Hindlimb muscle (tissue), 1 donor: ENCODE measurements at regions not wholly inside any gene's neighbourhood (a gene's known extent, or its start where the extent isn't known, plus 50 kb on each side); places are given as distances from the start of the nearest gene placed in this dataset.

Source experiments
- DNase-seq: peaks from one replicate; pipeline ENCODE4 v3.0.0-alpha.2; 2013

DNA sequence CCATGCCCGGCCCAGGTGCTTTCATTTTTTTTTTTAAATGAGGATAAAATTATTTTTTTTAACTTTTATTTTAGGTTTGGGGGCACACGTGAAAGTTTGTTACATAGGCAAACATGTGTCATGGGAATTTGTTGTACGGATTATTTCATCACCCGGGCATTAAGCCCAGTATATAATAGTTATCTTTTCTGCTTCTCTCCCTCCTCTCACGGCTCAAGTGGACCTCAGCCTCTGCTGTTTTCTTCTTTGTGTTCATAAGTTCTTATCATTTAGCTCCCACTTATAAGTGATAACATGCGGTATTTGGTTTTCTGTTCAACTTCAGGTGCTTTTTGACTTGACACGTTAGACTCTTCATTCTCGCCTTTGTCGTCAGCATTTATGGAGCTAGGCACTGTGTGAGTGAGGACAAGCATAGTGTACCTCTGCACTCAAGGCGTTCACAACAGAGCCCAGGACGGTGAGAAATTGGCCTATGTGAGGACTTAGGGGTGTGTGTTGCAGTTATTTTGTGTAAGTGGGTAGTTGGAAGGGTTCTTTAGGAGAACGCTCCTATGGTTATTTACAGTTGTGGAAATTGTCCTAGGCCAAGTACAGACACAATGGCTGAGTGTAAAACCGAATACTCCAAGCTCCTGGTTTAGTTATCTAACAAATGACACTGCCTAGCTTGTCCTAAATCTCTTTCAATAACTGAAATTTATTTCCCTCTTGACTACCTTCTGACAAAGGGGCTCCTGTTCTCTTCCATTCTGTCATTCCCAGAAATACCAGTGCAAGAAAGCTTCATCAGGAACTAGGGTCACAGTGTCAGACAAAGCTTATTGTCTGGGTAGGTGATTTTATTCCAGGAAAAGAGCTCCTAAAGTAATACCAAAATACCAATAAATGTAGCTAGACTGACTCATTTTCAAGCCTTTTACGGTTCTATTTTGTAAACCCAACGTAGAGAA is 200.5 kb upstream of the PRICKLE1 start:
- DNase-seq: no peak

DNA sequence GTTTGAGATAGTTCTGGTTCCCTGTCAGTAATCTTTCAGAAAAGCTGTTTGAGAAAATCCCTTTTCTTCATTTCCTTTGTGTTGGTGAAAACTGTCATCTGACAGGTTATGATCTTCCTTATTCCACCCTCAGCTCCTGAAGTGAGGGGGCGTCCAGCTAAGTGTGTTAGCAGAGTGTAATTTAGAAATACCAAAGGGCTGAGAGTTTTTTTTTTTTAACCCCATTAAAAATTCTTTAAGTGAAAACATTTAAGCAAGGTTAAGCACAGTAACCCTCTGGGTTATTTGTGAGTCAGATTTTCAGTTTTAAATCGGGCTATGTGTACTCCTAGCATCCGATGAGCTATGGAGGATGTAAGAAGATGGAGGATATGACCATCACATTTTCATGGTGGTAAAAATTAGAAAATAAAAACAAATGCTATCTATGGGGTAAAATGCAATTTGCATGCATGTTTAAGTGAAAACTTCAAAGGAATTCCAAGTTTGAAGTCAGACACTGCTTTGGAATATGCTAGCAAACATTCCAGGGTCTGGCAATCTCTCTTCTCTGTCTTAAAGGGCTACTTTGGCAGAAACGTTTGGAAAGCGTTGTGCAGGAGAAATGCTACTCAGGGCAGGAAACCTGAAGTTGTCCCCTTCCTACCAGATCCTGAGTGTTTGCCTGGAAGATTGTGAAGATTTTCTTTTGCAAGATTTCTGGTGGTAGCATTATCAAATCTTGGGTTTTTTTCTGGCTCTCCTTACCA is 197.0 kb upstream of the PRICKLE1 start:
- DNase-seq: no peak

DNA sequence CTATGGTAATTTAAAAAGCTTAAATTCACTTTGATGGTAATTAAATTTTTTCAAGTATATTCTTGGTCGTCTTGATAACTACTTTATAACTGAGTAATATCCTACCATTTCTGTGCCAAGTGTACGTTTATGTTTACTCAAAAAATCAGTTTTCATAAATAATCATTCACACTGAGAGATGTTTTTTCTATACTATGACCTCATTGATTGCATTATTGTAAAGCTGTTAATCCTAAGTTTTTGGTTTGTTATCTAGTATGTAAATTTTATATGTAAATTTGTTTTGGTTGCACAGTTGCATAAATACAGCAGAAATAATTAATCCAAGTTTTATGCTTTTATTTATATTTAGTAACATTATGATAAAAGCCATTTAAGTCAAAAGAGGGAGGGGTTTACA is 196.4 kb upstream of the PRICKLE1 start:
- DNase-seq: no peak

DNA sequence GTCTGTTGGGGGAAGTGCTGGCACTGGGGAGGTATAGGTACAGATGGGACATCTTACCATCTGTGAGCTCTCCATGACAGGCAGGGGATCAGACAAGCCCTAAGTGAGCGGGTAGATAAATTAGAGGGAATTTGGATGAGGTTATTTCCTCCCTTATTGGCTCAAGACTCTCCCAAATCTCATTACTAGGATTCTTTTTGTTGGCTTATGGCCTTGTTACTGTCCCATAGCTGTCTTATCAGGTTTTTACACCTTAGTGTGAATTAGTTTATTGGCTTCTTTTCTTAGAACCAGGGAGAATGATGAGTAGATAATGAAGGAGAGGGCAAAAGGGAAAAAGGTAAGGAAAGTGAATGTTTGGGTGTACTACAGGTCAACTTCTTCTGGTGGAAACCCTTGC is 191.1 kb upstream of the PRICKLE1 start:
- DNase-seq: no peak

DNA sequence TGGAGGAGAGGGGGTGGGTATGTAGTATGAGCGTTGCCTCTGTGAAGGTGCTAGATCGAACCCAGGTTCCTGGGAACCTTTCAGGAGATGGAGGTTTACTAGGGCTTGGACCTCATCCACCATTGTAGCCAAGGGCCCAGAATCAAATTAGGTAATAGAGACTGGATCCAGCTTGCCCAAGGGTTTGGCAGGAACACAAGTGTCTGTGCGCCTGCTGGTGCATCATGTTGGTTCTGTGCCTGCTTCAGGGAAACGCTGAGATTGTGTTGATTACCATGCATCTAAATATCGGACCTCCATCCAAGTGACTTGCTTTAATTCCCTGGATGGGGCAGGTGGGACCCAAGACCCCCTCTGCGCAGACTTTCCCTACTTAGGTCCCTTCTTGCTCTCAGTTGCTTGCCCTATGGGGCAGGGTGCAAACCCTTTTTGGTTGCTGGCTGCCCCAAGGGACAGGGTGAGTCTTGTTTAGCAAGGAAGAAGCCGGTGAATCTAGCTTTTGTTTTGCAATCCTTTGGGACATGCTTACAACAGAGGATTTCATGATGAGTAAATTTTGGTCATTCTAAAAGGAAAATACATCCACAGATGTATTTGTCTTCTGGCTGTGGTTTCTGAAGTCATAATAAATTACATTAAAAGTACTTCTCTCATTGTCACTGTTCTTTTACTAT is 189.8 kb upstream of the PRICKLE1 start:
- no peak for DNase-seq

DNA sequence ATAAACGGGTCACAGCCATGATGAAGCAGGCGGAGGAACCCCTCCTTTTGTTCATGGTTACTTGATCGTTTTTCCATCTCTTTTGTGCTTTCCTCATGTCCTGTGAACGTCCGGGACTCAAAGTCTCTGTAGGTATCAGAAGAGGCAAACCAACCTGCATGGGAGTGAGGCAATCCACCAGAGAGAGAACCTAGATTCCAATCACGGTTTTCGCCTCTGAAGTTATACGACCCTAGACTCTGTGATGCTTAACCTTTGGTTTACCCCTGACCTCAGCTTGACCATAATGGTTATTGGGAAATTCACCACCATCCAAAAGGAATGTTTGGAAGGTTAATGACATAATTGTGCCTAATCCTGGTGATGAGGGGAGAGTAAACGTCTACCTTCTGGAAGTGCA is 186.8 kb upstream of the PRICKLE1 start:
- no peak for DNase-seq

DNA sequence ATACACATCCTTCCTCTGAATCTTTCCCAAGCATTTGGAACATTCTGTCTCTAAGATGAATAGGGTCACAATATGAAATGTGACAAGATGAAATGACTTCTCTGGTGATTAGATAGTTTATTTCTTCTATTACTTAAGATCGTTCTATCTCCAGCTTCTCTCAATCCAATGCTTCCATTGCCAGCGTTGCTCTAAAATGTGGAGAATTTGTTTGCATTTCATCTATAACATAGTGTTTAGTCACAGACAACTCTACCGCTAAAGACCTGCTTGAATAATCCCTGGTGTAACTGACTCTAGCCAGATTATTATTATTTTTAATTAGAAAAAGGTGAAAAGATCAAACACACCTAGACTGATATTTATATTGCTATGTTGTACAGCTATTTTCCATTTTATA is 184.7 kb upstream of the PRICKLE1 start:
- DNase-seq: no peak

DNA sequence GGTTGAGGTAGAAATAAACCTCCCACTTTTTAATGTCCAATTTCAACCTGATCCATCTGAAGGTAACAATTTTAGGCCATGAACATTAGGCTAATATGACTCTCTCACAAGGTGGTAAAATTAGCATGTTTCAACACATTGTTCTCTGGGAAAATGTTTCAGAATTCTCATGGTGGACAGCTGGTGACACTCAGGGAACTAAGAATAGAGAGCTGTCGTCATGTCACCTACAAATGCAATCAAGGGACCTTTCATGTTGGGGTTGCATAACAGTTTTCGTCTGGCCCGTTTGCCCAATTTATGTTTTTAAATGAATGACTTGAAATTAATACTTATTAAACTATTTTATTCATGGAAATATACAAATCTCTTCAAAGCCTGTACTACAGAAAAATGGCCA is 180.7 kb upstream of the PRICKLE1 start:
- no peak for DNase-seq

DNA sequence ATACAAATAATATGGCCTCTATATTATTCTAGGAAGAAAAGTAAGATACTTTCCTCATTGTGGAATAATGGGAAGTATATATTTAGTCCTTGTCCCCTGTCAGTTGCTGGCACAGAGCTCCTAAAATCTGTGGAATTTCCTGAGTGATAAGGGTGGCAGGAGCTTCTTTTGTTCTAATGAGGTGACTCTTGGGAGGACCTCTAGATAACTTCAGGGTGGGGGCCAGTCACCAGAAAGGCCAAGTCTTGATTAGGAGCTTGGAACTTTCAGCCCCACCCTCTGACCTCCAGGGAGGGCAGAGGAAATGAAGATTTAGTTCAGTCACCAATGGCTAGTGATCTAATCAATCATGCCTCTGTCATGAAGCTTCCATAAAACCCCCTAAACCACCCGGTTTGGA is 179.9 kb upstream of the PRICKLE1 start:
- no peak for DNase-seq

DNA sequence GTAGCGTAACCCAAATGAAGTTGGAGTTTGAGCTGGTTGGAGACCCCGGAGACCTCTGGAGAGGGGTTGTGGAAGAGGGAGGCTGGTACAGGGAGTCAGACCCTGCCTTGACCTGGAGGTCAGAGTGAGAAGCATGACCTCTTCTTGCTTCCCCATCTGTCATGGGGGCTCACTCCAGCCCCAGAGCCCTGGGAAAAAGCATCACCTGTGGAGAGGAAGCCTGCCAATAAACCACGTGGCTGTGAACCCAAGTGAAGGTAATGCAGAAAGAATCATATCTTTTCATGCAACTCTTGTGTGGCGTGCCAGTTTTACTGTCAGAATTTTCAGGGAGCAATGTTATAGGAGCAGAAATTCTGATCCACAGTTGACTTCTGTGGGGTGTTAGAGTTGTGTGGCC is 178.5 kb upstream of the PRICKLE1 start:
- no peak for DNase-seq

DNA sequence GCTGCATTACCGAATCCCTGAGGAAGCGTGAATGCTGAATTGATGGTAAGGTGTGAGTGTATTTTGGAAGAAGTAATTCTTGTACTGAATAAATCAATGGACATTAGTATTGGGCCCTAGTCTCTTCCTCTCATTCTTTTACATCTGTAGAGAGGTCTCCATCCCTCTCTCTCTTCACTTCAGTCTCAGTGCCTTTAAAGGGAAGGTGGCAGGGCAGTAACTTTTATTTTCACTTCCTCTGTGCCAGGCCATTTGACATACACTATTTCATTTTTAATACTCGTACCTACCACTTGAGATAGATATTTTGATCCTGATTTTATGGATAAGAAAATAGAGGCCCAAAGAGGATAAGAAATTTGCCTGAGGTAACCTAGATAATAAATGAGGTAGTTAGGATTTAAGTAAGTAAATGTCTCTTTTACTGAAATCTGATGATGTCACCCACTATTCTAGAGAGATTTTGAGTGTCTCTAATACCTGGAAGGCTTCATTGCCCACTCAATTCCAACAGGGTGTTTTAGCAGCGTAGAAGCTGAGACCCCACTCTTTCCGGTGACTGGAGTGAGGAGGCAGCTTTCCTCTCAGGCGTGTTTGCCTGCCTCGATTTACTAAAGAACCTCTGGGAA is 177.9 kb upstream of the PRICKLE1 start:
- DNase-seq: no peak

DNA sequence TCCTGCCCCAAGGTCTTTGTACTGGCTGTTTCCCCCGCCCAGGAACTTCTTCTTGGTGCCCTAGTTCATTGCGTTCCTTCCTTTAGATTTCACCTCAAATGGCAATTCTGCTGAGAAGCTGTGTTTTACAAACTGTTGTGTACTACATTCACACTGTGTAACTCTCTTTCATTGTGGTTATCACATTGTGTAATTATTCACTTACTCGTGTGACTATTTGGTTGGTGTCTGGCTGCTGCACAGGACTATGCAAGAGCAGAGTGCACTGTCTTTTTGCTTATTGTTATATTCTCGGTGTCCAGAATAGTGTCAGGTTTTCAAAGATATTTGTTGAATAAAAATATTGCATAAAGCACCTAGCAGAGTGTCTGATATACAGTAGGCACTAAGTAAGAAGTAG is 177.2 kb upstream of the PRICKLE1 start:
- no peak for DNase-seq

DNA sequence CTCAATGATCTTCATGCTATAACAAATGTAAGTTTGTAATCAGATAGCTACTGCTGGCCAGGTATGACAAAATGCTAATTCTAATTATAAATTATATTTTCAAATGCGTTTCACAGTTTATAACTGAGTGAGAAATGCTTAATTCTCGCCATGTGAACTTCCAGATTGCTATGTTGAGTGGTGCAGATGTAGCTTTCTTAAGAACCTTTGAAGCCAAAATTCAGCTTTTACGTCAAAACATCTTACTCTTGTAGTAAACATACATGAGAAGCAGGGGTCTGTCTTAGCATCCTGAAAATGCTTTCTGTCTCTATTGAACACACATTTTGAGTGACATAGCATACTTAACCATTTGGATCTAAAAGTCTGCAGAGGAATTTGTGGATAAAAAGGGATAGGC is 176.5 kb upstream of the PRICKLE1 start:
- DNase-seq: no peak

DNA sequence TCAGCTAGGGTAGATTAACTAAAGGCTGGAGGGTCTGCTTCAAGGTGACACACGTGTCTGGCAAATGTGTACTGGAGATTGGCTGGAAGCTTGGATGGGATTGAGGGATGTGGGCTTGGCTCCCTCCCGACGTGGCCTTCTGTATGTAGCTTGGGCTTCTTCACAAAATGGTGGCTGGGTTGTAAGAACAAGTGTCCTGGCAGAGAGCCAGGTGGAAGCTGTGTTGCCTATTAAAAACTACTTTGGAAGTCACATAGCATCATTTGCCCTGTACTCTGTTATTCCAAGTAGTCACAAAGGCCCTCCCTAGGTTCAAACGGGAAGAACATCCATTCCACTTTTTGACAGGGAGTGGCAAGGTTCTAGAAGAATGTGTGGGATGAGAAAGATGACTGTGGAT is 174.1 kb upstream of the PRICKLE1 start:
- no peak for DNase-seq

DNA sequence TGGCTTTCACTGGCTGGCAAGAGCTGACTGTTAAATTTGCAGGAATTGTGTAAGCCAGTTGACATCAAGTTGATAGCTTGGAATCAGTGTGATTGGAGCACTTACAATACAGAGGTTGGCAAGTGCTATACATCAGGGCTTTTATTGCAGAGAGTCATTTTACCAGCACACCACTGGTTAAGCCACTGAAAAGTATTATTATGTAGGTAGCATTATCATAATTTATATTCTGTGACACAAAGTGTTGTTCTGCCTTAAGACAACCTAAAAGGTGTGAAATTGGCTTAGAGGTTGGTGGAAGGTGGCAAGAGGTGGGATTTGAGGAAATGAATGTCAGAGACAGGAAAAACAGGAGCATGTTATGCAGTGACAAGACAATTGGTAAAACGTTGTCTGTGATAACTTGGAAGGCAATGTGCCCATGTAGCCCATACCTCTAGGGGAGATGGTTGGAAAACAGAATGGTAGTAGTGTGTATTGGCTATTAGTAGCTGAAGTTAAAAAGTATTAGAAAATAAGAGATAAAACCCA is 172.9 kb upstream of the PRICKLE1 start:
- no peak for DNase-seq

DNA sequence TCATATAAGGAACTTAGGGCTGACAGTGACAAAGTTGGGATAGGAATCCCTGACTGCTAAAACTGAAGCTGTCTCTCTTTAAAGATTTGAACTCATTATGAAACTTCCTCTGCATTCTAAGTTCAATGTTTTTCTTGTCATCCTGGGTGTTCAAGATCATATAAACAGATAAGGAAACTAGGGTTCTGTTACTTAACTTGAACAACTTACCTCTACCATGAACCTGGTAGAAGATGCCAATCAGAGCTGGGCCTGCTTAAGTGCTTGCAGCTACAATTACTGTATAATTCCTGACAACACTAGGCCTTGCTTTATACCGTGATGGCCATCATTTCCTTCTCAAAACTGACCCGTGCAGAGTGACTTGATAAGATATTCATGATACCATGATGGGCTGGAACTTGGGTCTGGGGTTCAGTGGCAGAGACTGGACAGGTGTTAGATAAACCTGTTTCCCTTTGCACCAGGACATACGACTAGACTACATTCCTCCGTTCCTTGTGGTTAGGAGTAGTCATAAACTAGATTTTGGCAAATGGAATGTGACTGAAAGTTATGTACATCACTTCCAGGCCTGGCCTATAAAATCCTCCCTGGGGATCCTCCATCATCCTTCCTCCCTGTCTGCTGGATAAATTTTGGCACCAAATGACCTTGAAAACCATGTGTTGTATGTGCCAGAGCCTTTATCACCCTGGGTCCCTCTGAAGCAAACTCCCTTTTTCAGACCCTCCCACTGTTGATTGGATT is 172.2 kb upstream of the PRICKLE1 start:
- DNase-seq: no peak

DNA sequence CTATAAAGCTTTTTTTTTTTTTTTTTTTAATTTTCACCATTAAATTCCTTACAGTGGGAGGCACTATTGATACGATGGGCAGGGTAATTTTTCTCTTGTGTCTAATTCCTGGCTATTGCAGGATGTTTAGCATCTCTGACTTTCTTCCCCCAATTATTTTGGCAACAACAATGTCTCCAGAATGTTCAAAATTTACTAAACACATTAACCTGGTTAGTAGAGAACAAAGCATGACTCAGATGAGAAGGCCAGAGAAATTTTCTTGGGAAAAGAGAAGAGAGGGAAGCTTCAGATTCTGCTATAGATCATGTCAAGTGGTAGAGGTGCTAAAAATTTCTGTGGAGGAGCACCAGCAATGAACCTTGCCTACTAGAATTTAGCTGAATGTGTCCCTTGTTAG is 171.5 kb upstream of the PRICKLE1 start:
- no peak for DNase-seq

DNA sequence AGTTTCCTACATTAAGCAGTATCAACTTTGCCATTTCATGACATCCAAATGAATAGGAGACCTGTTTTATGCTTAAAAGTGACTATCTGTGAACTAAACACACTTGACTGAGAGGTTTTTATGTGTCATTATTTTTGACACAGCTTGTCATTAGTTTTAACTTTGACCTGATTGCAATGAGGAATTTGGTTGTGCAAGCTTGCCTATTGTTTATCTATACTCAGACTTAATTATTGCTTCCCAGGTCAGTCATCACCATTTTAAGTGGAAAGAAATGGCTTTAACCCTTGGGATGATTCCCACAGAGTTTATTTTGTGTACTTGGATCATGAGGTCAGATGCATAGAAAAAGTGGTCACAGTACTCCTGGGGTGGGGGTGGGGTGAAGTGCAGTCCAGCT is 171.0 kb upstream of the PRICKLE1 start:
- DNase-seq: no peak

DNA sequence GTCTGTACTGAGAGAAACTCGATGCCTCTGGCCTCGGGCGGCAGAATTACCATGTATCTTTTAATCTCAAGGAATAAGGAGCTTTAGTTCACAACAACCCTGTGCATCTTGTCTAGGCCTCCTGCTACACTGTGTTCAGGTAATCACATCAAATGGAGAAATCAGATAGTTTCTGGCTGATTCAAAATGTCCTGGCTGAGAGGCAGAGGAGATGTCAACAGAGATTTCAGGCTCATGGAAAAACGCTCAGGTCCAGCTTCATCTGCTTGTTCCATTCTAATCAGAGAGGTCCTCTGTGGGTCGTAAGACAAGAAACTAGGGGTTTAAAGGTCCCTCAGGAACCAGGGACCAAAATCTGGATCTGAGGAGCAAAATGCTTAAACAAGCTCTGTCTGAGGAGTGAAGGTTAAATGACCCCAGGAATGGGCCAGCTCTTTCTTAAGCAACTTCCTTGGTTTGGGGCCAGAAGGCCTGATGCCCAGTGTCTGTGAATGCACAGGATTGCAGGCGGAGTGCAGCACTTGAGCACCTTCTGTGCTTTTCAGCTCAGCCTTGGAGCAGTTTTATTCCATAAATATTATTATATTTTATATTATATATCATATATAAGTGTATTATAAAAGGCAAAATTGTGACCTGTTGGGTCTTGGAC is 170.2 kb upstream of the PRICKLE1 start:
- DNase-seq: peak; percentile 88

DNA sequence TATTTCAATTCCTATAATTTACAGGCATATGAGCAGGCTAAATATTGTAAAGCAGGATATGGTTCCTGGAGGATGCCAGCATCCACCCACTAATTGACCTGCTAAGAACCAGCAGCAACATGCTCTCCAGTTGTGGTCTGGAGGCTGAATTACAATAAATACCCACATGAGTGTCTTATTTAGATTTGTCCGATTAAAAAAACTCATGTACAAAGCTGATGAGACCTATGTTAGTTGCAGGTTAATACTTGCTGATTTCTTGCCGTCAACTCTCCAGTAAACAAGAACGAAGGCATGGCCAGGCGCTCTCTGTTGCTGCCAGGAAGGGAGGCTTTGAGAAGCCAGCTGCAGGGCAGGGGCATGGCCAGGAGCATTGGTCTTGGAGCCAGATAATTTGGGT is 169.3 kb upstream of the PRICKLE1 start:
- DNase-seq: no peak

DNA sequence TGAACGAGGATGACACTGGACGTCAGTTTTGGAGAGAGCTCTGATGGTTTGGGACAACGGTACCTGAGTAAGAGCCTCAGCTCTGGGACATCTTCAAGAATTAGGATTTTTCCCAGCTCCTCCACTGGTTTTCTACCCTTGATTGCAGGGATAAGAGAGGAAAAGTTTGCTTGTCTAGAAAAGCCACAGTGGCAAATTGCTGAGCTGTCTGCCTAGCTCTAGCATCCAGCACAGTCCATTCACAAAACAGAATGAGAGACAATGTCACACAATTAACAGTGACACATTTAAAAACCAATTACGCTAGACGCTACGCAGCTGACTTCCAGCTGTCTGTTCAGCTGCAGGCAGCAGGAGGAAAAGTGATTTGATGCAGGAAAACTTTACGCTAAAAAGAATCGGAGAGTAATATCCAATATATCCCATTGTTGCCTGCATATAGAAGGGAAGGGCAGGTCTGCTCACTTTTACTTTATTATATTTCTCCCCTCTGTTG is 168.1 kb upstream of the PRICKLE1 start:
- no peak for DNase-seq
